ENCODE measurements at regions not wholly inside any gene's neighbourhood (a gene's known extent, or its start where the extent isn't known, plus 50 kb on each side); places are given as distances from the start of the nearest gene placed in this dataset.

DNA sequence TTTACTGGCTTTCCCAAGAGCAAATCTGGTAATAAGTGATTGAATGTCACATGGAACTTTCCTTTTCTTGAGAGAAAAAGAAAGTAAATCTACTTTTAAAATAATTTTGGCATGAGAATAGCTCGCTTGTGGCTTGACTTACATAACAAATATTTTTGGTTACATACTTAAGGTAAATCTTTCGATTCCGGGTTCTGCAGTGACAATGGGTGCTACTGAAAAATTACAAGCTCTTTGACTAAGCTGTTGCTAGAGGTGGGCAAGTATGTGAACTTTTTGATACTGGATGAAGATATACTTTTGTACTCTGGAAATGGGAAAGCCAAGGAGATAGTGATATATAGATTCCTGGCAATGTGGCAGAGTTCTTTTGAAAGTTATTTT lies 51.9 kb upstream of the OTOL1 start:
- no peak for DNase-seq
- Histone ChIP-seq H3K27me3 (ENCODE audit: insufficient read depth, low read depth, severe bottlenecking) (no peaks in the 10 kb centered on the region), H3K27ac (no peak overlapping the region), H3K4me3 (ENCODE audit: low read depth, low read length) (no peak overlapping the region), H3K36me3 (no peaks in the 10 kb centered on the region), H3K9me3 (ENCODE audit: severe bottlenecking) (no peaks in the 10 kb centered on the region)
- TF ChIP-seq CTCF (IDR thresholded peaks at IDR 0.05; ENCODE audit: low read depth, low read length), result no peak

- no peak overlapping the region for H3K27ac ChIP-seq
- no peaks in the 10 kb centered on the region for H3K27me3 ChIP-seq (ENCODE audit: insufficient read depth, low read depth, severe bottlenecking)
- DNase-seq, result no peak
- TF ChIP-seq CTCF (IDR thresholded peaks at IDR 0.05; ENCODE audit: low read depth, low read length), result no peak
- H3K36me3 ChIP-seq, result no peaks in the 10 kb centered on the region
- no peaks in the 10 kb centered on the region for H3K9me3 ChIP-seq (ENCODE audit: severe bottlenecking)
- no peak overlapping the region for H3K4me3 ChIP-seq (ENCODE audit: low read depth, low read length)
Measured at GRCh38 chr3:161443921-161444693, 52.5 kb upstream of the OTOL1 start.

- no peak overlapping the region for H3K4me3 ChIP-seq (ENCODE audit: low read depth, low read length)
Measured at GRCh38 chr3:161430307-161430706, 59.0 kb upstream of the SPTSSB start.

DNA sequence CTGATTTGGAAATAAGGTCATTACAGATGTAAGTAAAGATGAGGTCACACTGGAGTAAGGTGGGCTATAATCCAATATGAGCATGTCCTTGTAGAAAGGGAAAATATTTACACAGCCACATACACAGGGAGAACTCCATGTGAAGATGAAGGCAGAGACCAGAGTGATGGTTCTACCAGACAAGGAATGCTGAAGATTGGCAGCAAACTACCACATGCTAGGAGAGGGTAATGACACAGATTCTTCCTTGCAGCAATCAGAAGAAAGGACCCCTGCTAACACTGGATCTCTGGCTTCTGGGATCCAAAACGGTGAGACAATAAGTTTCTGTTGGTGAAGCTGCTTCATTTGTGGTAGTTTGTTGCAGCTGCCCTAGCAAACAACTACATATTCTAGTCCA lies 56.0 kb upstream of the SPTSSB start:
- no peaks in the 10 kb centered on the region for H3K27me3 ChIP-seq (ENCODE audit: insufficient read depth, low read depth, severe bottlenecking)
- H3K4me3 ChIP-seq (ENCODE audit: low read depth, low read length), result no peak overlapping the region
- no peak for TF ChIP-seq CTCF (IDR thresholded peaks at IDR 0.05; ENCODE audit: low read depth, low read length)
- H3K9me3 ChIP-seq (ENCODE audit: severe bottlenecking), result no peaks in the 10 kb centered on the region
- no peak overlapping the region for H3K27ac ChIP-seq
- no peaks in the 10 kb centered on the region for H3K36me3 ChIP-seq
- DNase-seq, result no peak

More at GRCh38 chr3:161430307-161430706, 59.0 kb upstream of the SPTSSB start:
- TF ChIP-seq CTCF (IDR thresholded peaks at IDR 0.05; ENCODE audit: low read depth, low read length), result no peak
- no peaks in the 10 kb centered on the region for H3K27me3 ChIP-seq (ENCODE audit: insufficient read depth, low read depth, severe bottlenecking)
- no peak overlapping the region for H3K27ac ChIP-seq
- H3K36me3 ChIP-seq, result no peaks in the 10 kb centered on the region
- no peaks in the 10 kb centered on the region for H3K9me3 ChIP-seq (ENCODE audit: severe bottlenecking)
- no peak for DNase-seq

GRCh38 chr3:161426758-161427157 lies 55.4 kb upstream of the SPTSSB start:
- Histone ChIP-seq H3K9me3 (ENCODE audit: severe bottlenecking) (no peaks in the 10 kb centered on the region), H3K36me3 (no peaks in the 10 kb centered on the region), H3K27ac (no peak overlapping the region), H3K4me3 (ENCODE audit: low read depth, low read length) (no peak overlapping the region), H3K27me3 (ENCODE audit: insufficient read depth, low read depth, severe bottlenecking) (no peaks in the 10 kb centered on the region)
- no peak for DNase-seq
- TF ChIP-seq CTCF (IDR thresholded peaks at IDR 0.05; ENCODE audit: low read depth, low read length), result no peak
